Fibroblast of upper back skin (primary cell): ENCODE measurements at regions not wholly inside any gene's neighbourhood (a gene's known extent, or its start where the extent isn't known, plus 50 kb on each side); places are given as distances from the start of the nearest gene placed in this dataset.

Experiments
- DNase-seq: peaks from one replicate; pipeline ENCODE4 v3.0.0-alpha.2; 2013

- DNase-seq = peak; percentile 58
Observed at GRCh38 chr7:18320971-18321567, 174.5 kb upstream of the HDAC9 start.

- peak; percentile 45 for DNase-seq
Observed at GRCh38 chr7:18330548-18330947, 165.0 kb upstream of the HDAC9 start.

- no peak for DNase-seq
Observed at GRCh38 chr7:18336626-18337025, 158.9 kb upstream of the HDAC9 start.

DNA sequence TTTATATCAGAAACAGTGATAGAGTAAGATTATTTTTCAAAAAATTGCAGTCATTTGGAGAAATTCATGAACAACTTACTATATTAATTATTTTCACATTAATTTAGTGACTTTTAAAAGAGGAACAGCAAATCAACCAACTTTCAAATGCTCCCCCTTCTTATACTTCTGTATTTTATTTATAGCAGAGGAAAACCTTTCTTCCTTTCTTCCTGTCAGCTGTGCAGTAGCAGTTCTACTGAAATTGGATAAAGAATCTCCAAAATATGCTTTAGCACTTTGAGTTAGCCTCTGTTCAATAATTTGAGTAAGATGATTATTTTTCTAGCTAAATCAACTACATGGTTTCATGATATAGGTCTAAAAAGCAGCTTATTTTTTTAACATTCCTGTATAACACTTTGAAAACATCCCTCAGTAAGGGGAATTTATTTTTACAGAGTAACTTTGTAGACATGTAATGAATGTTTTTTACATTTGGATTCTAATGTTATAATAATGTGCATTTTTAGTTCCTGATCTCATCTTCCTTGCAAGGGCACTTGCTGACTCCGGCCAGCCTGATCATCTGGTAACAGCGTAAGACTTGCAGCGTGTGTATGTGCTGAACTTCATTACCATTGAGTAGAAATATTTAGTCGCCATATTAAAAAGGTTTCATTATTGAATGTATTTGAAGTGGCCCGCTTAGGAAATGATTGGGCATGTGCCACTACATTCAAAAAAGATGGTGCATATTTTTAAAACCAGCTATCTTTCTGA, 158.3 kb upstream of the HDAC9 start:
- no peak for DNase-seq

DNA sequence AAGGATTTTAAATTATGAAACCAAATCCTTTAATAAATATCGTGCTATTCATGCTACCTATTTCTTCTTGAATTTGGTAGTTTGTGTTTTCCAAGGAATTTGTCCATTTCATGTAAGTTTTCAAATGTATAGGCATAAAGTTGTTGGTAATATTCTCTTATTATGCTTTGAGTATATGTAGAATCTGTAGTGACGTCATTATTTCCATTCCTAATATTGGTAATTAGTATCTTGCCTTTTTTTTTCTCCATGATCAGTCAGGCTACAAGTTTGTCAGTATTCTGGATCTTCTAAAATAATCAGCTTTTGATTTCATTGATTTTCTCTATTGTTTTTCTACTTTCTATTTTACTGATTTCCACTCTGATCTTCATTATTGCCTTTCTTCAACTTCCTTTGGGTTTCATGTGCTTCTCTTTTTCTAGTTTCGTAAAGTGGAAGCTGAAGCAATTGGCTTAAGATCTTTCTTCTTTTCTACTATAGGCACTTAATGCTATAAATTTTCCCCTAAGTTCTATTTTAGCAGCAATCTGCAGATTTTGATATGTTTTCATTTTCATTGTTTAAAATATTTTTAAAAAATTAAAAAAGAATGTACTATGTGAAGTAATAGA, 156.5 kb upstream of the HDAC9 start:
- DNase-seq = no peak

DNA sequence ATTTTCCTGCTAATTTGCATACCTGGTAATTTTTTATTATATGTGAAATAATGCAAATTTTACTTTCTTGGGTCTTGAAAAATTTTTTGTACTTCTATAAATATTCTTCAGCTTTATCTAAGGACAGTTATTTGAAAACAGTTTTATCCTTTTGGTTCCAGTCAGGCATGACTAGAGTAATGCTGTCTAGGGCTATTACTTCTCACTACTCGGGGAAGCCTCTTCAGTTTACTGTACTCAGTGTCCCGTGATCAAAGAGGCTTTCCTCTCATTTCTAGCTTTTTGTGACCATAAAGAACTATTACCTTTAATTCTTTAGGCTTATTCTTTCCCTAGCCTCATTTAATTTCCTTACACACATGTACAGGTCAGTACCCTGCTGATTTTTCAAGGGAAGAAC, 153.8 kb upstream of the HDAC9 start:
- DNase-seq = no peak

GRCh38 chr7:18343047-18343446, 152.5 kb upstream of the HDAC9 start:
- no peak for DNase-seq

GRCh38 chr7:18344536-18344935, 151.0 kb upstream of the HDAC9 start:
- no peak for DNase-seq

DNA sequence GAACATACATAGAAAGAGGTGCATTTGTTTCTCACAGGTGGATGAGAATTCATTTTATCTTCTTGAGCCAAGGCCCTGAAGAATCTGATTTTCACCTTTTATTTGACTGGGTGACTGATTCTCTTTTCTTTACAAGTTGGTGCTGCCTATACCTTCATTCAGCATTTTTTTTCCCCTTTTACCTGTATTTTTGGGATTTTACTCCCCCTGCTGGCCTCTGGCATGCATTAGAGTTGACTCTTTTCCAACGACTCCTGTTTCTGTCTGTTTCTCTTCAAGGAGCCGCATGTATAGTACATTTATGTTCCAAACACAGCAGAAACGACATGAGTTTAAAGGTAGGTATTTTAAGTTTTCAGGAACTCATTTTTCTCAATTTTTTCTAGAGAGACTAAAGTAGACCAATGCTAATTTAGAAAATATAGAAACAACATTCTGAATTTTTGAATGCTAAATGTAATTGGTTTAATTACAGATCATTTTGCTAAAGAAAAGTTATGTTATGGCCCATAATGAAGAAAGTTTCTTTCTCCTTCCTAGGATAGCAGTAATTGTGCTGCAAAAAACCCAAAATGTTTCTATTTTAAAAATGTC, 149.8 kb upstream of the HDAC9 start:
- DNase-seq = peak; percentile 60

DNA sequence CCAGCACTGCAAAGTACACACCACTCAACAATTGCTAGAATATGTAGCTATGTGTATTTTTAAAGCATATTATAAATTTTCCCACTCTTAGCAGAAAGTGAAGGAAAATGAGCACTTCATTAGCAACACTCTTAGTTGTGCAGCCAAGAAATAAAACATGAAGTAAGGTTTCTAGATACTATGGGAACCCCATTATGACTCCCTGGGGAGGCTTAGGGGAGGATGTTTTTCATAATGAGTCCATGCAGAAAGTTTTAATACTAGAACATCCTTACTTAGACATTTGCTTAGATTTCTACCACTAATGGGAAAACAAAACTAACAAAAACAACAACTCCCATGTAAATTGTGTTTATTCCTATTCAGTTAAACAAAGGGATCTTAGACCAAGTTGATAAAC, 148.4 kb upstream of the HDAC9 start:
- DNase-seq = no peak

GRCh38 chr7:18350678-18351077, 144.9 kb upstream of the HDAC9 start:
- no peak for DNase-seq

DNA sequence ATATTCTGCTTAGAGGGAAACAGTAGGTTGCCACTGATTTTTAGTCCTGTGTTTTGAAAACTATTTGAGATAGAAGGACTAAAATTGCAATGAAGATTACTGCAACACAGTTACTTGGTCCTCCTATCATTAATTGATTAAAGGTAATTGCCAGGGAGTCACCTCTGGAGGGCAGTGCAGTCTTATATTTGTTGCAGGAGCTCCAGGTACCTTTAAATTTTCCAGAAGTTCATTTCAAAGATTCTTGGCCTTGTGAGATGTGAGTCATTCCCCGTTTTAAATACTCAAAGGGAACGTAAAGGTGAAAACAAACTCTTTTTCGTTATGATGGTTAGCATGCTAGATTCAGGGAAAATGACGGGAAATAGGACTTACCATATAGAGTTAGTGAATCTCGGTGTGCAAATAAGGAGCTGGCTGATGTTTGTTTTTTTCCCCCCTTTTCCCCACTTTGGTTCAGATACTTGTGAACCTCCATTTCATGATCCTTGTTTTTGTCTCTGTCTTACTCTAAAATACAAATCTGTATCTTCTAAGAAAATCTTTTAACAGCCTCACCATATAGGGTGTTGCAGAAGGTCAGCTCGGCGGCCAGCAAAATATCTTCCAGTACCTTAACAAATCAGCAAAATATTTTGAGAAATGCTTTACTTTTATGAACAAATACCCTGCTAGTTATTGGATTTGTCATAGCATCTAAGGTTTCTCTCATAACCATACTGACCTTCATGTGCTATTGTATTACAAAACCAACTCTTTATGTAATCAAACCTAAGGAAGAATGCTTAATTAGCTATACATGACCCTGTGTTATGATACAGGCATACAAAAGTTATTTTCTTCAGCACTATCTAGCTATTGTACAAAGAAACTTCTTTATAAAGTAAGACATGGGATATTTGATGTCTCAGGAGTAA, 143.0 kb upstream of the HDAC9 start:
- peak; percentile 79 for DNase-seq

DNA sequence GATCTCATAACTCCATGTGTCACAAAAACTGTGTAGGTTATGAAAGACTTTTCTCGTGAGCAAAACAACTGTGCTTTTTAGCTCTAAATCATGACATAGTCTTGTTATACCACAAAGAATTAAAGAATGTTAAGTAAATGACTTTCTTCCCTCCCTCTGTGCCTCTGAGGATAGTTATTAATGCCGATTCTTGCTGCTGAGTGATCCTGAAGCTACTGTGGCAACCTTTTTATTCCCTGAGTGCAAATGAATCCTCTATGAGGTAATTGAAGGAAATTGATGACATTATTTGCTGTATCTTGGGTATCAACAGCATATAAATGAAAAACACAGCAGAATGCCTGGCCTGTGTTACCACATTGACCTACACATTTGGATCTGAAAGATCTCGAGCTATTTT, 142.2 kb upstream of the HDAC9 start:
- DNase-seq = peak; percentile 38

- peak; percentile 28 for DNase-seq
Observed at GRCh38 chr7:18354108-18355085, 141.2 kb upstream of the HDAC9 start.

DNA sequence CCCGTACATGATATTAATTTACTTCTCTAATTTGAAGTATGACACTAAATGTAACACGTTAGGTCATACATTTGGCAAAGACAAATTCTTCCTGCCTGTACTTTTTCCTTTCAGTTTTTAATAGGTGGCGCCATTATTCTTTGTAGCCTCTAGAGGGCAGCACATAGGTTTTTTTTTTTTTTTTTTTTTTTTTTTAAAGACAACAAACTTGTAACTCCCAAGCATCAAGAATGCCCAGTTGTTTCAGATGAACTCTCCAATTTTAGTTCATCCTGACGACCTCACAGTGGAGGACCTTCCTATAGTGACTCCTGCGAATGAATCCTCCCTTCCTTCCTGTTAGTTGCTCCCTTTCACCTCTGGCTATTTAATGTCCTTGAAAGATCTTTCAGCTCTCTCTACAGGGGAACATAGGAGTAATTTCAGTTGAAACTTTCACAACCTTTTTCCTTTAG, 139.3 kb upstream of the HDAC9 start:
- peak; percentile 41 for DNase-seq

DNA sequence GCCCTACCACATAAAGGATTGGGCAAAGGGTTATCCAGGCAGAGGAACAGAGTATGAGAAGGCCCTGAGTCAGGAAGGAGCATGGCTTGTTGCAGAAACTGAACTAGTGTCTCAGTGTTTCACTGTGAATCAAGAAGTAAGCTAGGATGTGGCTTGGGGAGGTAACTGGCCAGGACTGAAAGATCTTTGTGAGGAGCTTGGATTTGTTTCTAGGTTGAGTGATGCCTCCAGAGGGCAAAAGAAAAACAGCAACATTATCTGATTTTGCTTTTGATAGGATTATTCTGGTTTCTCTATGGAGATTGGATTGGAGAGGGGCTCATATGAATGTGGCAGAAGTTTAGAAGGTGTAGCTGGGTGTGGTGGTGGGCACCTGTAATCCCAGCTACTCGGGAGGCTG, 137.9 kb upstream of the HDAC9 start:
- DNase-seq = no peak

- peak; percentile 68 for DNase-seq
Observed at GRCh38 chr7:18361756-18362155, 133.8 kb upstream of the HDAC9 start.

- DNase-seq = no peak
Observed at GRCh38 chr7:18363751-18364380, 131.7 kb upstream of the HDAC9 start.

- no peak for DNase-seq
Observed at GRCh38 chr7:18364396-18364795, 131.2 kb upstream of the HDAC9 start.

DNA sequence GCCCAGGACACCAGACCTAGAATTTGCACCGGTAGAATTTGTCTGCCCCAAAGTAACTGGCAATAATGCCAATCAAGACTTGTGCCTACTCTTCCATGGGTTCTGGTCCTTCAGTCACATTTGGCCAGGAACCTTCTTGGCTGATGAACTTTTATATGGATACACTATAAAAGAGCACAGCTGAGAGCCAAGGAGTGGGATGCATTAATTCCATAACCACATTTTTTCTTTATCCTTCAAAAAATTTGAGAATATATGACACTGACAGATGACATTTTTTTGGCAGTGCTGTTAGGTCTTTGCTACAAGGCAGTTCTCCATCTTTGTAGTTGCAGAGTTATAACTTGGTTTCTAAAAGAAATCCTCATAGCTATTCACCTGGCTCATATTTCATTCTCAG, 129.2 kb upstream of the HDAC9 start:
- no peak for DNase-seq

GRCh38 chr7:18369011-18369410, 126.5 kb upstream of the HDAC9 start:
- no peak for DNase-seq
